NCI-H748 treated with DMSO at 0.1 percent for 48 hours (cell line): ENCODE measurements at regions not wholly inside any gene's neighbourhood (a gene's known extent, or its start where the extent isn't known, plus 50 kb on each side); places are given as distances from the start of the nearest gene placed in this dataset.

Source experiments
- DNase-seq: peaks from one replicate; lab custom pipeline; 2025; lab: John Stamatoyannopoulos, UW

- DNase-seq = no peak
These were observed 243.7 kb upstream of the PHYHIPL start for GRCh38 chr10:58932577-58933314.

GRCh38 chr10:58936364-58936763 lies 240.1 kb upstream of the PHYHIPL start:
- DNase-seq = no peak

- DNase-seq = no peak
These were observed 239.0 kb upstream of the PHYHIPL start for GRCh38 chr10:58937423-58937822.

GRCh38 chr10:58942724-58943123 lies 233.7 kb upstream of the PHYHIPL start:
- no peak for DNase-seq

- DNase-seq = no peak
These were observed 233.1 kb upstream of the PHYHIPL start for GRCh38 chr10:58943256-58943890.

- DNase-seq = no peak
These were observed 232.5 kb upstream of the PHYHIPL start for GRCh38 chr10:58943960-58944359.

GRCh38 chr10:58948303-58948702 lies 228.1 kb upstream of the PHYHIPL start:
- no peak for DNase-seq

GRCh38 chr10:58950618-58951017 lies 225.8 kb upstream of the PHYHIPL start:
- DNase-seq = no peak

GRCh38 chr10:58951087-58951486 lies 225.4 kb upstream of the PHYHIPL start:
- no peak for DNase-seq

- no peak for DNase-seq
These were observed 224.7 kb upstream of the PHYHIPL start for GRCh38 chr10:58951746-58952145.

GRCh38 chr10:58952162-58952601 lies 224.3 kb upstream of the PHYHIPL start:
- no peak for DNase-seq

GRCh38 chr10:58952747-58953466 lies 223.5 kb upstream of the PHYHIPL start:
- peak; percentile 34 for DNase-seq

GRCh38 chr10:58954178-58954577 lies 222.3 kb upstream of the PHYHIPL start:
- DNase-seq = no peak

- no peak for DNase-seq
These were observed 220.8 kb upstream of the PHYHIPL start for GRCh38 chr10:58955615-58956014.

GRCh38 chr10:58956926-58957325 lies 219.5 kb upstream of the PHYHIPL start:
- DNase-seq = no peak

- no peak for DNase-seq
These were observed 218.9 kb upstream of the PHYHIPL start for GRCh38 chr10:58957517-58957916.

- no peak for DNase-seq
These were observed 213.3 kb upstream of the PHYHIPL start for GRCh38 chr10:58963101-58963534.

- no peak for DNase-seq
These were observed 212.7 kb upstream of the PHYHIPL start for GRCh38 chr10:58963723-58964124.

- no peak for DNase-seq
These were observed 210.6 kb upstream of the PHYHIPL start for GRCh38 chr10:58965855-58966254.

- no peak for DNase-seq
These were observed 208.7 kb upstream of the PHYHIPL start for GRCh38 chr10:58967551-58968388.

GRCh38 chr10:58968389-58968755 lies 208.1 kb upstream of the PHYHIPL start:
- DNase-seq = no peak

GRCh38 chr10:58969576-58969975 lies 206.9 kb upstream of the PHYHIPL start:
- DNase-seq = no peak
